PC-3 (cell line): ENCODE measurements at regions not wholly inside any gene's neighbourhood (a gene's known extent, or its start where the extent isn't known, plus 50 kb on each side); places are given as distances from the start of the nearest gene placed in this dataset.

Experiments used
- EZH2phosphoT487 ChIP-seq: fragments of 300-600 bp; sonication (generic); IDR thresholded peaks from 2 replicates; pipeline ENCODE4 v1.6.1; 2018; ENCODE audit warnings: mild to moderate bottlenecking, antibody characterized with exemption, low read length, borderline replicate concordance
- TF ChIP-seq, protein P1 (sequence below): fragments of 300-600 bp; sonication (generic); conservative IDR thresholded peaks from 2 replicates; pipeline ENCODE4 v1.5.1; 2017; ENCODE audit warnings: antibody characterized with exemption, low read depth, mild to moderate bottlenecking, low read length

DNA sequence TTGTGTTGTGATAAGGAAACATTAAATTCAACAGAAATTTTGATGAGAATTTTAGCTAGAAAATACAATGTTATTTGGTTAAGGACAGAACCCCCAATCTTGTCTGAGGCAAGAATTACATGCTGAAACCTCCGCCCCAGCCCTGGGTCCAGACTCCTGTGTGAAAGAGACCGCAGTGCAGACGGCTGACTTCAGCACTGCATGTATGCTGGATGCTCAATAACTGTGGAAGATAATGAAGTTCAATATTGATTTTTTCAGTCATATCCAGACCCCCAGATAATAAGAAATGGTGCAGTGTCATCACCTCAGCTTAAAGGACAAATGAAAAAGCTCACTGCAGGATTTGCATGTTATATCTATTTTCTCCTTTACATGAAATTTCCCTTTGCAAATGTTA is 188.3 kb upstream of the CNTN4 start:
- TF ChIP-seq, protein P1, sequence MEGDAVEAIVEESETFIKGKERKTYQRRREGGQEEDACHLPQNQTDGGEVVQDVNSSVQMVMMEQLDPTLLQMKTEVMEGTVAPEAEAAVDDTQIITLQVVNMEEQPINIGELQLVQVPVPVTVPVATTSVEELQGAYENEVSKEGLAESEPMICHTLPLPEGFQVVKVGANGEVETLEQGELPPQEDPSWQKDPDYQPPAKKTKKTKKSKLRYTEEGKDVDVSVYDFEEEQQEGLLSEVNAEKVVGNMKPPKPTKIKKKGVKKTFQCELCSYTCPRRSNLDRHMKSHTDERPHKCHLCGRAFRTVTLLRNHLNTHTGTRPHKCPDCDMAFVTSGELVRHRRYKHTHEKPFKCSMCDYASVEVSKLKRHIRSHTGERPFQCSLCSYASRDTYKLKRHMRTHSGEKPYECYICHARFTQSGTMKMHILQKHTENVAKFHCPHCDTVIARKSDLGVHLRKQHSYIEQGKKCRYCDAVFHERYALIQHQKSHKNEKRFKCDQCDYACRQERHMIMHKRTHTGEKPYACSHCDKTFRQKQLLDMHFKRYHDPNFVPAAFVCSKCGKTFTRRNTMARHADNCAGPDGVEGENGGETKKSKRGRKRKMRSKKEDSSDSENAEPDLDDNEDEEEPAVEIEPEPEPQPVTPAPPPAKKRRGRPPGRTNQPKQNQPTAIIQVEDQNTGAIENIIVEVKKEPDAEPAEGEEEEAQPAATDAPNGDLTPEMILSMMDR: no peak
- TF ChIP-seq EZH2phosphoT487: no peak
